Subcutaneous abdominal adipose tissue (tissue), 5 donors: ENCODE measurements at regions not wholly inside any gene's neighbourhood (a gene's known extent, or its start where the extent isn't known, plus 50 kb on each side); places are given as distances from the start of the nearest gene placed in this dataset.

Experiments used
- H3K27ac ChIP-seq: one replicate; pipeline ENCODE4 v1.7.0; 2013; ENCODE audit warnings: low read depth, mild to moderate bottlenecking, inconsistent platforms, low read length, moderate library complexity
- H3K27me3 ChIP-seq, 5 donors: one replicate each; pipeline ENCODE4 v1.7.0; 2013; ENCODE audit warnings: low read length in 5 of 5, inconsistent platforms in 1 of 5; ENCODE audit not compliant: control insufficient read depth in 5 of 5, insufficient read depth in 4 of 5
- H3K36me3 ChIP-seq, 5 donors: one replicate each; pipeline ENCODE4 v1.7.0; 2013; ENCODE audit warnings: low read length in 5 of 5; ENCODE audit not compliant: control insufficient read depth in 5 of 5, insufficient read depth in 5 of 5
- H3K4me1 ChIP-seq, 5 donors: one replicate each; pipeline ENCODE4 v1.7.0; 2013; ENCODE audit warnings: low read length in 5 of 5, mild to moderate bottlenecking in 3 of 5, moderate library complexity in 1 of 5; ENCODE audit not compliant: control insufficient read depth in 5 of 5, insufficient read depth in 5 of 5
- H3K4me3 ChIP-seq, 5 donors: one replicate each; pipeline ENCODE4 v1.7.0; 2013; ENCODE audit warnings: low read length in 5 of 5, low read depth in 1 of 5
- H3K9ac ChIP-seq, 5 donors: one replicate each; pipeline ENCODE4 v1.7.0; 2013; ENCODE audit warnings: low read length in 5 of 5, mild to moderate bottlenecking in 4 of 5, moderate library complexity in 3 of 5
- H3K9me3 ChIP-seq, 5 donors: one replicate each; pipeline ENCODE4 v1.7.0; 2013; ENCODE audit warnings: low read length in 5 of 5; ENCODE audit not compliant: control insufficient read depth in 5 of 5
- donor health status: healthy.
- donor health status: healthy.
- donor health status: healthy.
- donor health status: healthy.
- donor health status: healthy.

DNA sequence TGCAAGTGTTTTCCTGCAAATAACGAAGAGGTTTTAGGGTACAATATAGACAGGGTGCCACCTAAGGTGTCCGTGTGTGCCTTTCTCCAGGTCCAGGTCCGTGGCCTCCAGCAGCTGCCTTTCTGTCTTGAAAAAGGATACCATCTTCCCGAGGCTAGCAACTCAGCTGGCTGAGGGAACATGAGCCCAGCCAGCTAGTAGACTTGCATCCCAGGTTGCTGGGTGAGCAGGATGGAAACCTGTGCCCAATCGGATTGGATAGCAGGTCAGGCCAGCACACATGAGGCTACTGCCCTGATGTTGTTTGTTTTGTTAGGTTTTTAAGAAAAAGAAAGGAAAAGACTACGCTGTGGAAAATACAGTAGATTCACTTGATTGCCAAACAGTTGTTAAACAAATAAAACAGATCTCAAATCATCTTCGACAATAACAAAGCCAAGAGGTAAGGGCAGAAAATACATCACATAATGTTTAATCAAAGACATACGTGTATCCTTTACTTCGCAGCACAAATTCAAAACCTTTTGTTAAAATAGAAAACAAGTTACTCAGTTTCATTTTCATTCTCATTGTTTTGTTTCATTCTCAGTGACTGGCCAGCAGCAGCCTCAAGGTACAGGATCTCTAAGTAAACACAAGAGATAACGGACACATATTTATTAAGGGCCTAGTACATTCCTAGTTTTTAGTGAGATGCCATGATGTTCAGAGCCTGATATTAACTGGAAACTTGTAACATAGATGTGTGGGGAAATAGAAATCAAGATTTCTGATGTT, 661.2 kb upstream of the NR2F2 start:
- Histone ChIP-seq H3K9ac (peak overlapping the region in 2 of 5 donors; percentile 48 to 58), H3K27ac (peak overlapping the region; percentile 57), H3K4me1 (peaks cover 0 to 2% (median 0%) of the 10 kb centered on the region in 5 donors), H3K9me3 (no peaks in the 10 kb centered on the region), H3K27me3 (peaks cover 0 to 4% (median 0%) of the 10 kb centered on the region in 5 donors), H3K4me3 (peak overlapping the region; percentile 5 to 67 (median 39)), H3K36me3 (no peaks in the 10 kb centered on the region)

DNA sequence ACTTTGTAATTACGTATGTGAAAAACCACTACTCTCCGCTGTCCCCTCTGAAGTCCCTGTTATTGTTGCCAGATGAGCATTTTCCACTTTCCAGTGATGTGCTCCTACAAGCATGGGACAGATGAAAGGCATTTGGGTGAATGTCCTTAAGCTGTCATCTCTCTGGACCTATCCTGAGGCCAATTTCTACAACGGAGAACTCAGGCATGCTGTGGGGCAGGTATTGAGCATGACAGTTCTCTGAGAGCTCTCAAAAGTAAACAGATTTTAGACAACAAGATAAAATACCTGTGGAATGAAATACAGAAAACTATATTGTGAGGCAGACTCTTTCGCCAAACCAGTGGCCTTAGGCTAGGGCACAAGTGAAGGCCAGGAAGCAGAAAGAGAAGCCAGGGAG, 656.5 kb upstream of the NR2F2 start:
- no peaks in the 10 kb centered on the region for H3K36me3 ChIP-seq
- no peaks in the 10 kb centered on the region for H3K9me3 ChIP-seq
- no peak overlapping the region for H3K27ac ChIP-seq
- no peak overlapping the region for H3K4me3 ChIP-seq
- H3K9ac ChIP-seq = no peak overlapping the region
- no peaks in the 10 kb centered on the region for H3K27me3 ChIP-seq
- no peaks in the 10 kb centered on the region for H3K4me1 ChIP-seq

DNA sequence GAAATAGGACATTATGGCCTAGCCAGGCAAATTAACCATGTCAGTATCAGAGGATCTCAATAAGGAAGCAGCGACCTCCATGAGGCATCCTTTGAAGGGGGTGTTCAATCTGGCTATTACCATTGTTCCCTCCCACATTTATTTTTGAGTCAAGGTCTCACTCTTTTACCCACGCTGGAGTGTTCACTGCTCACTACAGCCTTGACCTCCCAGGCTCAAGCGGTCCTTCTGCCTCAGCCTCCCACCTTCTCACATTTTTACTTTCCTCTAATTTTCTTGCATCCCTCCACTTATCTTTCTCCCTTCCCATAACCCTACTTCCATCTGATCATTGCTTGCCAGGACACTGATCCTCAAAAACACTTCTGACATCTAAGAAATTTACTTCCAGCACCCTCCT, 654.0 kb upstream of the NR2F2 start:
- Histone ChIP-seq H3K9me3 (no peaks in the 10 kb centered on the region), H3K27me3 (no peaks in the 10 kb centered on the region), H3K36me3 (no peaks in the 10 kb centered on the region), H3K4me3 (no peak overlapping the region), H3K9ac (no peak overlapping the region), H3K27ac (no peak overlapping the region), H3K4me1 (no peaks in the 10 kb centered on the region)

DNA sequence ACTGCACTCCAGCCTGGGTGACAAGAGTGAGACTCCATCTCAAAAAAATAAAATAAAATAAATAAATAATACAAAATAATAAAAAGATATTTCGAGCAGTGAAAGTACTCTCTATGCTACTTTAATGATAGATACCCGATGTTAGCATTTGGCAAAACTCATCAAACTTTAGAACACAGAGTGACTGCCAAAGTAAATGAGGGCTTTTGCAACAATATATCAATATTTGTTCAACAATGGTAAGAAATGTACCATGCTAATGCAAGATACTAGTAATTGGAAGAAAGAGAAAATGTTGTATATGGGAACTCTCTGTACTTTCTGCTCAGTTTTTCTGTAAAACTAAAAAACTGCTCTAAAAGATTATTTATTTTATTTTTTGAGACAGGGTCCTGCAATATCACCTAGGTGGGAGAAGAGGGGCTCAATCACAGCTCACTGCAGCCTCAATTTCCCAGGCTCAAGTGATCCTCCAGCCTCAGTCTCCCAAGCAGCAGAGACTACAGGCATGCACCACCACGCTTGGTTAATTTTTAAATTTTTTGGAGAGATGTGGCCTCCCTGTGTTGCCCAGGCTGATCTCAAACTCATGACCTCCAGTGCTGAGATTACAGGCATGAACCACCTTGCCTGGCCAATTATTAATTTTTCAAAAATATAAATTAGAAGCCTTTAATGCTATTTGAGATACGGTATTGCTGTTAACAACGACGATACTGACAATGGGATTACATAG, 650.5 kb upstream of the NR2F2 start:
- no peak overlapping the region for H3K9ac ChIP-seq
- no peak overlapping the region for H3K4me3 ChIP-seq
- H3K9me3 ChIP-seq = no peaks in the 10 kb centered on the region
- H3K27me3 ChIP-seq = no peaks in the 10 kb centered on the region
- no peaks in the 10 kb centered on the region for H3K4me1 ChIP-seq
- no peak overlapping the region for H3K27ac ChIP-seq
- no peaks in the 10 kb centered on the region for H3K36me3 ChIP-seq

DNA sequence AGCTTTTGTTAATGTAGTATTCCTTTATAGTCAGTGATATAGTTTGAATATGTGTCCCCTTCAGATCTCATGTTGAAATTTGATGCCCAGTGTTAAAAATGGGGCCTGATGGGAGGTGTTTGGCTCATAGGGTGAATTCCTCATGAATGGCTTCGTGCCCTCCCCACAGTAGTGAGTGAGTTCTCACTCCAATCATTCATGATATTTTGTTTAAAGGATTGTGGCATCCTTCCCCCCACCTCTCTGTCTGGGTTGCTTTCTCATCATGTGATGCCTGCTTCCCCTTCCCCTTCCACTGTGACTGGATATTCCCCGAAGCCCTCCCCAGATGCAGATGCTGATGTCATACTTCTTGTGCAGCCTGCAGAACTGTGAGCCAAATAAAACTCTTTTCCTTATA, 649.8 kb upstream of the NR2F2 start:
- H3K27me3 ChIP-seq = no peaks in the 10 kb centered on the region
- H3K27ac ChIP-seq = no peak overlapping the region
- H3K9me3 ChIP-seq = no peaks in the 10 kb centered on the region
- no peak overlapping the region for H3K4me3 ChIP-seq
- no peaks in the 10 kb centered on the region for H3K36me3 ChIP-seq
- no peaks in the 10 kb centered on the region for H3K4me1 ChIP-seq
- H3K9ac ChIP-seq = no peak overlapping the region

DNA sequence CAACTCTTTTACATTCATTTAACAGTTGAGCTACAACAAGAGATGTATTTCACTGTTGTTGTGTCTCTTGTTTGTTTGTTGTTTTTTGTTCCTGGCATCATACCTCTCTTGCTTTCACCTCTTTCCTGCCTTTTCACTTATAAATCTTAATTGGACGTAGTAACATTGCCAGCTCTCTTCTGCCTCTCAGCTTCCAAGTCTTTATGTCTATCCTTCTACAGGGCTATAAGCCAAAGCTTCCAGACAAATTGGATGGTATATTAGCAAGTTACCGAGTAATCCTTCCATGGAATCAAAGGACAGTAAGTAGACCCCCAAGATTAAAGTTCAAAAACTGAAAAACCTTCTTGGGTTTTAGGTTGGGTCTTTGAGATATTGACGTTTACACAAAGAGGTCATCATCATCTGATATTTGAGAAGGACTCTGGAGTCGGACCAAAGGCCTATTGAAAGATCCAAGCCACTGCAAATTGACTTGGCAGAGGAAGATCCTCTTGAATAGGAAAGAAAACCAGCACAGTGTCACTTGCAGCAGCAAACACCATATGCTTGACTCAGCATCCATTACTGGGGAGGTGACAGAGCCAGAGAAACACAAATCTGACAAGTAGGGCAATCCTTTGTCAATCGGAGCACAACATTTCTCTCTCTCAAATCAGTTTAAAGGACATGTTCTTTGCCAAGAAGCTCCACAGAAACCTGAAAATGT, 648.5 kb upstream of the NR2F2 start:
- Histone ChIP-seq H3K4me1 (no peaks in the 10 kb centered on the region), H3K4me3 (no peak overlapping the region), H3K27ac (no peak overlapping the region), H3K9me3 (no peaks in the 10 kb centered on the region), H3K27me3 (no peaks in the 10 kb centered on the region), H3K9ac (no peak overlapping the region), H3K36me3 (no peaks in the 10 kb centered on the region)

DNA sequence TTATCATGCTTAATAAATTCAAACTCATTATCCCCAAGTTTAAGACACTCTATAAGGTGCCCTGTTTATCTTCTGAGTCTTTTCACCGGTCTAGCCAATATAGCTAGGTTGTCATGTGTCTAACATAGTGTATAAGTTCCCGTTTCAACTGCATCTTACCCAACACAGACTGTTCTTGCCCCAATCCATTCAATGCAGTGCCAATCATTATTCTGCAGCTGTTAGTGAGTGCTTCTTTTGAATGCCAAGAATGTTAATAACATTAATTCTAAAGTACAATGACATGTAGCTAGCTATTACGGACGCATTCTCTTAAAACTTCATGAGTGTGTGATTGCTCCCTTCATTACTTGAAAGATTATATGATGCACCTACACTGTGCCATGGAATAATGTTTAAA, 646.4 kb upstream of the NR2F2 start:
- Histone ChIP-seq H3K36me3 (no peaks in the 10 kb centered on the region), H3K9me3 (no peaks in the 10 kb centered on the region), H3K4me1 (no peaks in the 10 kb centered on the region), H3K27ac (no peak overlapping the region), H3K9ac (no peak overlapping the region), H3K27me3 (no peaks in the 10 kb centered on the region), H3K4me3 (no peak overlapping the region)

DNA sequence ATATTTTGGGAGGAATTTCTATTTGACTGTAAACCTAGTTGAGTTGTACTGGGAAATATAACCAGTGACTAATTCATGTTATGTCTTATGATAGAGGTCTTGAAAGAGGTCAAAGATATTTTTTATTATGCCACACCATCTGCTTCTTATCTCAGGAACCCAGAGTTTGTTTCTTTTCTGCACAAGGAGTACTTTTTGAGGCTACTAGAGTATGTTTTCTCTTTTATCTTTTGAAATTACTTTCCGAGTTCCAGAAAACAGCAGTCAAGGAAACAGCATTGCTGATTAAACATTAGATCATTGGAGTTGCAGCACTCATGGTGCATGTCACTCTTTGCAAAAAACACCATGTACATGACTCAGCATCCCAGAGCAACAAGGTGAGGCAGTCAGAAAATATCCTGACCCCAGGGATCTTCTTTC, 645.8 kb upstream of the NR2F2 start:
- Histone ChIP-seq H3K27me3 (no peaks in the 10 kb centered on the region), H3K36me3 (no peaks in the 10 kb centered on the region), H3K4me1 (no peaks in the 10 kb centered on the region), H3K4me3 (no peak overlapping the region), H3K9ac (no peak overlapping the region), H3K27ac (no peak overlapping the region), H3K9me3 (no peaks in the 10 kb centered on the region)

DNA sequence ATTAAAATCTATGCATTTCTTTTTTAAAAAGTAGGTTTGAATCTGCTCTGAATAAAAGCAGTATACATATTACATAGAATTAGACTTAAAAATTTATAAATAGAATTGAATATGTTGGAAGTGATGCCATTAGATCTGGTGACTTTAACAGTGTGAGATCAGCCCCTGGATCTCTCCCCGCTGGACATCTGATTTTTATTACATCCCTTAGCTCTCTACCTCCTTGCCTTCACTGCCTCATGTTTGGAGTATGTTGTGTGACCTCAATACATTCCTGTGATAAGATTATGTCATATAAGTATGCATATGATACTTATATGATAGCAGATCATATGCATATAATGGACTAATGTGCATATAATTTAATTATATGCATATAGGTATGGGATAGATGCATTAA, 643.4 kb upstream of the NR2F2 start:
- no peak overlapping the region for H3K27ac ChIP-seq
- H3K4me1 ChIP-seq = no peaks in the 10 kb centered on the region
- no peaks in the 10 kb centered on the region for H3K36me3 ChIP-seq
- H3K27me3 ChIP-seq = no peaks in the 10 kb centered on the region
- H3K4me3 ChIP-seq = no peak overlapping the region
- H3K9me3 ChIP-seq = peaks cover 0 to under 1% (median 0%) of the 10 kb centered on the region in 5 donors
- no peak overlapping the region for H3K9ac ChIP-seq

DNA sequence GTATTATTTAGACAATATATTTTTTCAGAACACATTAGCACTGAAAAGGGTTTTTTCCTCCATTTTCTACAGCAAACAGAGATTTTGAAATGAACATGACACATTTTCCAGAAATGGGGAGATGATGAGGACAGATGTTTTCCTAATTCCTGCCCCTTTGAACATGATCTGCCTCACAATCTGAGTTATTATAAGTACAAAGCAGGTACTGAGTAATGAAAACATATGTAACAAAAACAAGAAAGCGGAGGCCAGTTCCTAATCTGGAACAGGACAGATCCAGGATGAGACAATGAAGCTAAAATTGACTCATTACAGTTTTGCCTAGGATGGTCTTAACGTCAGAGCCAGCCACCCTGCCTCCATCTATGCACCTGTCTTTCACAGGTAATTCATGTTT, 642.8 kb upstream of the NR2F2 start:
- H3K27ac ChIP-seq = no peak overlapping the region
- no peaks in the 10 kb centered on the region for H3K36me3 ChIP-seq
- H3K9ac ChIP-seq = no peak overlapping the region
- no peaks in the 10 kb centered on the region for H3K4me1 ChIP-seq
- H3K27me3 ChIP-seq = no peaks in the 10 kb centered on the region
- no peak overlapping the region for H3K4me3 ChIP-seq
- peaks cover 0 to 7% (median 3%) of the 10 kb centered on the region in 5 donors for H3K9me3 ChIP-seq
